Superior temporal gyrus (tissue), 1 donor: ENCODE measurements at regions not wholly inside any gene's neighbourhood (a gene's known extent, or its start where the extent isn't known, plus 50 kb on each side); places are given as distances from the start of the nearest gene placed in this dataset.
"Not testable (repeated sequence)": the region's sequence is repeated elsewhere in the genome, so short reads cannot be mapped to it uniquely, and the experiment has no call there.

Experiments used
- DNase-seq: peaks from one replicate; pipeline ENCODE4 v3.0.0-alpha.2; 2016; ENCODE audit errors: extremely low spot score

- DNase-seq = no peak
These were observed 55.3 kb upstream of the SLCO6A1 start for GRCh38 chr5:102554082-102554481.

- no peak for DNase-seq
These were observed 55.9 kb upstream of the SLCO6A1 start for GRCh38 chr5:102554728-102555127.

- no peak for DNase-seq
These were observed 63.3 kb upstream of the SLCO6A1 start for GRCh38 chr5:102561894-102562760.

GRCh38 chr5:102570747-102571146, 71.9 kb upstream of the SLCO6A1 start:
- DNase-seq = no peak

- no peak for DNase-seq
These were observed 79.6 kb upstream of the SLCO6A1 start for GRCh38 chr5:102578362-102578761.

- no peak for DNase-seq
These were observed 80.6 kb upstream of the SLCO6A1 start for GRCh38 chr5:102579379-102579778.

GRCh38 chr5:102581011-102581410, 82.2 kb upstream of the SLCO6A1 start:
- no peak for DNase-seq

GRCh38 chr5:102582696-102583095, 83.9 kb upstream of the SLCO6A1 start:
- DNase-seq = no peak

- DNase-seq = peak; percentile 76
These were observed 84.7 kb upstream of the SLCO6A1 start for GRCh38 chr5:102583276-102584124.

GRCh38 chr5:102589661-102590060, 90.9 kb upstream of the SLCO6A1 start:
- no peak for DNase-seq

GRCh38 chr5:102590467-102590866, 91.7 kb upstream of the SLCO6A1 start:
- DNase-seq = no peak

- DNase-seq = no peak
These were observed 92.8 kb upstream of the SLCO6A1 start for GRCh38 chr5:102591650-102592049.

- DNase-seq = not testable (repeated sequence)
These were observed 93.8 kb upstream of the SLCO6A1 start for GRCh38 chr5:102592586-102592985.

GRCh38 chr5:102594192-102594591, 95.4 kb upstream of the SLCO6A1 start:
- DNase-seq = no peak

GRCh38 chr5:102595332-102595731, 96.5 kb upstream of the SLCO6A1 start:
- no peak for DNase-seq

- DNase-seq = no peak
These were observed 97.3 kb upstream of the SLCO6A1 start for GRCh38 chr5:102596113-102596512.

- DNase-seq = no peak
These were observed 98.2 kb upstream of the SLCO6A1 start for GRCh38 chr5:102596951-102597350.

GRCh38 chr5:102599289-102599688, 100.5 kb upstream of the SLCO6A1 start:
- DNase-seq = no peak

GRCh38 chr5:102600964-102601363, 102.2 kb upstream of the SLCO6A1 start:
- no peak for DNase-seq

- no peak for DNase-seq
These were observed 104.9 kb upstream of the SLCO6A1 start for GRCh38 chr5:102603670-102604069.

GRCh38 chr5:102608414-102608813, 109.6 kb upstream of the SLCO6A1 start:
- no peak for DNase-seq

- no peak for DNase-seq
These were observed 112.5 kb upstream of the SLCO6A1 start for GRCh38 chr5:102611312-102611711.

GRCh38 chr5:102613661-102614060, 114.9 kb upstream of the SLCO6A1 start:
- no peak for DNase-seq
